Smooth muscle cell (in vitro differentiated cells): ENCODE measurements at regions not wholly inside any gene's neighbourhood (a gene's known extent, or its start where the extent isn't known, plus 50 kb on each side); places are given as distances from the start of the nearest gene placed in this dataset.

Experiments used
- DNase-seq: peaks from one replicate; lab custom pipeline; 2025; ENCODE audit not compliant: unreplicated experiment; lab: John Stamatoyannopoulos, UW
- H2AFZ ChIP-seq: fragments of 200-600 bp; sonication (generic); 2 replicates; pipeline ENCODE4 v1.6.0; 2016; ENCODE audit warnings: antibody characterized with exemption, low read depth, mild to moderate bottlenecking
- H3F3A ChIP-seq: fragments of 200-600 bp; sonication (generic); 2 replicates; pipeline ENCODE4 v1.6.0; 2017; ENCODE audit warnings: antibody characterized with exemption, low read depth
- H3K27ac ChIP-seq: fragments of 200-600 bp; sonication (generic); 2 replicates; pipeline ENCODE4 v1.5.1; 2016; ENCODE audit warnings: low read depth, mild to moderate bottlenecking
- H3K27me3 ChIP-seq: fragments of 200-600 bp; sonication (generic); 2 replicates; pipeline ENCODE4 v1.6.1; 2016; ENCODE audit warnings: low read depth, mild to moderate bottlenecking
- H3K36me3 ChIP-seq: fragments of 200-600 bp; sonication (generic); 2 replicates; pipeline ENCODE4 v1.5.1; 2016; ENCODE audit warnings: low read depth
- H3K4me1 ChIP-seq: fragments of 200-600 bp; sonication (generic); 2 replicates; pipeline ENCODE4 v1.5.1; 2016; ENCODE audit warnings: low read depth
- H3K4me2 ChIP-seq: fragments of 200-600 bp; sonication (generic); 2 replicates; pipeline ENCODE4 v1.6.0; 2016; ENCODE audit warnings: mild to moderate bottlenecking
- H3K4me3 ChIP-seq: fragments of 200-600 bp; sonication (generic); 2 replicates; pipeline ENCODE4 v1.5.1; 2016; ENCODE audit warnings: mild to moderate bottlenecking
- H3K79me2 ChIP-seq: fragments of 200-600 bp; sonication (generic); 2 replicates; pipeline ENCODE4 v1.6.0; 2016; ENCODE audit warnings: low read depth, mild to moderate bottlenecking
- H3K9ac ChIP-seq: fragments of 200-600 bp; sonication (generic); 2 replicates; pipeline ENCODE4 v1.6.0; 2016; ENCODE audit warnings: low read depth
- H3K9me3 ChIP-seq: fragments of 200-600 bp; sonication (generic); replicated peaks from 2 replicates; pipeline ENCODE4 v1.5.1; 2016; ENCODE audit warnings: low read depth
- H4K20me1 ChIP-seq: fragments of 200-600 bp; sonication (generic); 2 replicates; pipeline ENCODE4 v1.6.0; 2016; ENCODE audit warnings: low read depth
- CTCF ChIP-seq: fragments of 200-600 bp; sonication (generic); IDR thresholded peaks from 2 replicates; pipeline ENCODE4 v1.5.1; 2017; ENCODE audit warnings: borderline replicate concordance, mild to moderate bottlenecking, antibody characterized with exemption; ENCODE audit not compliant: insufficient read depth, poor library complexity, severe bottlenecking
- whole genome bisulfite sequencing: methylation state at CpG from one replicate; pipeline ENCODE4 v1.1.7; 2016; ENCODE audit warnings: low lambda C conversion rate; 5-methylcytosine and 5-hydroxymethylcytosine counted together

- Histone ChIP-seq H3K27me3 (no peaks in the 10 kb centered on the region), H3K27ac (no peak overlapping the region), H3K79me2 (no peaks in the 10 kb centered on the region), H3K9ac (no peak overlapping the region), H3K4me2 (no peak overlapping the region), H3K36me3 (no peaks in the 10 kb centered on the region), H3K4me3 (no peak overlapping the region), H3K9me3 (no peaks in the 10 kb centered on the region), H4K20me1 (no peaks in the 10 kb centered on the region), H3F3A (no peaks in the 10 kb centered on the region), H2AFZ (no peak overlapping the region), H3K4me1 (no peaks in the 10 kb centered on the region)
- TF ChIP-seq CTCF = no peak
- DNase-seq = no peak
- 85% methylated on average over 4 of the region's 4 CpGs for WGBS
Observed at GRCh38 chr9:79507801-79508200, 64.0 kb upstream of the TLE4 start.

GRCh38 chr9:79512251-79512650 lies 59.5 kb upstream of the TLE4 start:
- no peaks in the 10 kb centered on the region for H4K20me1 ChIP-seq
- 95% methylated on average over 4 of the region's 4 CpGs for WGBS
- no peak overlapping the region for H2AFZ ChIP-seq
- no peaks in the 10 kb centered on the region for H3K79me2 ChIP-seq
- H3K9me3 ChIP-seq = no peaks in the 10 kb centered on the region
- H3K27me3 ChIP-seq = no peaks in the 10 kb centered on the region
- H3K36me3 ChIP-seq = no peaks in the 10 kb centered on the region
- no peak overlapping the region for H3K4me2 ChIP-seq
- H3K4me3 ChIP-seq = no peak overlapping the region
- H3K27ac ChIP-seq = no peak overlapping the region
- DNase-seq = no peak
- no peak overlapping the region for H3K9ac ChIP-seq
- no peaks in the 10 kb centered on the region for H3K4me1 ChIP-seq
- TF ChIP-seq CTCF = no peak
- H3F3A ChIP-seq = no peaks in the 10 kb centered on the region
